ENCODE measurements at regions not wholly inside any gene's neighbourhood (a gene's known extent, or its start where the extent isn't known, plus 50 kb on each side); places are given as distances from the start of the nearest gene placed in this dataset.

GRCh38 chr12:91355150-91356006 is 172.8 kb upstream of the DCN start:
- DNase-seq: peak in 1 of 2 donors; percentile 61
- ATAC-seq (ENCODE audit: low FRiP score in 2 of 2): peak; percentile 83 to 93
- TF ChIP-seq EP300 (IDR thresholded peaks at IDR 0.05) (no peak), POLR2AphosphoS5 (IDR thresholded peaks at IDR 0.05) (no peak), POLR2A (IDR thresholded peaks at IDR 0.05) (no peak), CTCF (IDR thresholded peaks at IDR 0.05) (peak; percentile 25 to 72 (median 64))
- Histone ChIP-seq H3K4me3 (no peak overlapping the region), H3K27me3 (no peaks in the 10 kb centered on the region), H3K9me3 (no peaks in the 10 kb centered on the region), H3K36me3 (no peaks in the 10 kb centered on the region), H3K27ac (no peak overlapping the region), H3K4me1 (no peaks in the 10 kb centered on the region)
- 34% methylated on average over 8 of the region's 8 CpGs for WGBS, 2 donors

GRCh38 chr12:91353266-91353665 is 170.6 kb upstream of the DCN start:
- TF ChIP-seq CTCF (IDR thresholded peaks at IDR 0.05) (no peak), POLR2A (IDR thresholded peaks at IDR 0.05) (no peak), POLR2AphosphoS5 (IDR thresholded peaks at IDR 0.05) (no peak), EP300 (IDR thresholded peaks at IDR 0.05) (no peak)
- Histone ChIP-seq H3K27me3 (no peaks in the 10 kb centered on the region), H3K27ac (no peak overlapping the region), H3K36me3 (no peaks in the 10 kb centered on the region), H3K4me3 (no peak overlapping the region), H3K9me3 (no peaks in the 10 kb centered on the region), H3K4me1 (no peaks in the 10 kb centered on the region)
- ATAC-seq (ENCODE audit: low FRiP score in 2 of 2) (no peak), DNase-seq (no peak)
- 95 to 100% methylated on average over 1 of the region's 1 CpG for WGBS, 2 donors

- DNase-seq: no peak
- H3K27me3 ChIP-seq: no peaks in the 10 kb centered on the region
- H3K27ac ChIP-seq: no peak overlapping the region
- ATAC-seq (ENCODE audit: low FRiP score in 2 of 2): no peak
- no peaks in the 10 kb centered on the region for H3K9me3 ChIP-seq
- TF ChIP-seq POLR2A (IDR thresholded peaks at IDR 0.05): no peak
- H3K36me3 ChIP-seq: no peaks in the 10 kb centered on the region
- 61 to 64% methylated on average over 2 of the region's 2 CpGs for WGBS, 2 donors
- no peaks in the 10 kb centered on the region for H3K4me1 ChIP-seq
- no peak overlapping the region for H3K4me3 ChIP-seq
Measured at GRCh38 chr12:91349476-91349875, 166.9 kb upstream of the DCN start.

- Histone ChIP-seq H3K27ac (no peak overlapping the region), H3K9me3 (no peaks in the 10 kb centered on the region), H3K36me3 (no peaks in the 10 kb centered on the region), H3K4me3 (no peak overlapping the region), H3K4me1 (no peaks in the 10 kb centered on the region), H3K27me3 (no peaks in the 10 kb centered on the region)
- WGBS, 2 donors: 70 to 92% methylated on average over 3 of the region's 3 CpGs
- no peak for ATAC-seq (ENCODE audit: low FRiP score in 2 of 2)
- TF ChIP-seq EP300 (IDR thresholded peaks at IDR 0.05): no peak
- TF ChIP-seq POLR2AphosphoS5 (IDR thresholded peaks at IDR 0.05): no peak
- no peak for TF ChIP-seq POLR2A (IDR thresholded peaks at IDR 0.05)
- no peak for TF ChIP-seq CTCF (IDR thresholded peaks at IDR 0.05)
- DNase-seq: no peak
Measured at GRCh38 chr12:91347481-91348214, 165.0 kb upstream of the DCN start.

GRCh38 chr12:91346827-91347226 is 164.2 kb upstream of the DCN start:
- DNase-seq (no peak), ATAC-seq (ENCODE audit: low FRiP score in 2 of 2) (no peak)
- H3K4me3 ChIP-seq: no peak overlapping the region
- H3K4me1 ChIP-seq: no peaks in the 10 kb centered on the region
- no peaks in the 10 kb centered on the region for H3K27me3 ChIP-seq
- H3K27ac ChIP-seq: no peak overlapping the region
- no peaks in the 10 kb centered on the region for H3K36me3 ChIP-seq
- 93 to 100% methylated on average over 1 of the region's 1 CpG for WGBS, 2 donors
- TF ChIP-seq EP300 (IDR thresholded peaks at IDR 0.05) (no peak), POLR2A (IDR thresholded peaks at IDR 0.05) (no peak), POLR2AphosphoS5 (IDR thresholded peaks at IDR 0.05) (no peak), CTCF (IDR thresholded peaks at IDR 0.05) (no peak)
- no peaks in the 10 kb centered on the region for H3K9me3 ChIP-seq
